ENCODE measurements at regions not wholly inside any gene's neighbourhood (a gene's known extent, or its start where the extent isn't known, plus 50 kb on each side); places are given as distances from the start of the nearest gene placed in this dataset.

GRCh38 chr13:112324116-112324515, 52.0 kb upstream of the SPACA7 start:
- intact Hi-C loops (cut with DNase I, micrococcal nuclease) = no loop called here
- no peak for DNase-seq
- ATAC-seq = no peak

DNA sequence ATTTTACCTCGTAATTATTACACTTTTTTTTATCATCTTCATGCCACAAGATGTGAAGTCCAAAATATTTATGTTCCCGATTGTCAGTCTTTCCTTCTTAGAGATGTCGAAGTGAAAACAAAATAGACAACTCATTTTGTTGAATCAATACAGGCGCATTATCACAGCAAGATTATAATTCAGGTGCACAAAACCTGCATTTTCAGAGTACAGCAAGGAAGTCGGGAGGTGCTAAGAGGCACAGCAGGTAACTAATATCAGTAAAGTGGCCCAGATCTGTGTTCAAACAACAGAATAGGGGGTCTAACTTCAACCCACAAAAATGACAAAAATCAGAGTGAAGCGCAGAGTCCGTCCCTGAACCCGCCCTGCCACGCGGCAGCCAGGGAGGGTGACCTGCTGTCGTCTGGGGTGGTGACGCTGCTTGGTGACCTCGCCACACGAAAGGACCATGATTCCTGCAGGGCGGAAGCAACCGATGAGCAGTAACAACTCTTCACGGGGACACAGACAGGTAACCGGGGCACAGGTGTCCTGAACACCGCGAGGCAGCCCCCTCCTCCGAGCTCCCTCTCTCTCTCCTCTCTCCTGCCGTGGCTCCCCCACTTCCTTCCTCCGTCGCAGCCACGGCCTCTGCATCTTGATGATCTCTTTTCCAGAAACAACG, 50.9 kb upstream of the SPACA7 start:
- DNase-seq = no peak
- ATAC-seq = no peak
- intact Hi-C loops (cut with DNase I, micrococcal nuclease) = no loop called here

DNA sequence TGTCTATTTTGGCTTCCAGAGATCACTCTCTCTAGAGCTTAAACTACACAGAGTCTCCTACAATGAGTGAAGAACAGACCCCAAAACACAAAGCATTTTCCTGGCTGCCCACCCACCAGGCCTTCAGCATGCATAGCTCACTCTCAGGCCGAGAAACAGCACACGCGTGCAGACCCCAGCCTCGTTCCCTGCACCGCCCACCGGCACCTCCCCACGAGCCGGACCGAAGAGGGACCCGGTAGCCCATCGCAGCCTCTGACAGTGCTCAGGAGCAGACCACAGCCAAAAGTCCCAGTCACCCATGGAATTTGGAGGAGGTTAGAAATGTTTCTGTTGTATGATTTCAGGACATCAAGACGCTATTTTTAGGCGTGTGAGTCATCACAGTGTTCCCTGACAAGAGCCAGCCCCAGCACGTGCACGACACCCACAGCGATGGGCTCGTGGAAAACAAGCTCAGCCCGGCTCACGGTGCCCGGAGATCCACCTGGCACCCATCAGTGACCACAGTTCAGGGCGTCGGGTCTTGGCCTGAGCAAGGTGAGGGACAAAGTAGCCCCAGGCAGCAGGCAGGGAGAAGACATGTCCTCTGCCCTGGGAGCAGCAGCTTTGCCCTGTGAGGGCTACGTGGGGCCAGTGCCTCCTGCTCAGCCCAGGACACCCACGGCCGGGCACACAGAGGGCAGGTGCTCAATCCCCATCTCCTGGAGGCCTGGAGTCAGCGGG, 50.1 kb upstream of the SPACA7 start:
- ATAC-seq (no peak), DNase-seq (no peak)
- intact Hi-C loops (cut with DNase I, micrococcal nuclease) = no loop called here

All from left colon (tissue), 2 donors.